Neural progenitor cell (in vitro differentiated cells): ENCODE measurements at regions not wholly inside any gene's neighbourhood (a gene's known extent, or its start where the extent isn't known, plus 50 kb on each side); places are given as distances from the start of the nearest gene placed in this dataset.

Source experiments
- DNase-seq: peaks from one replicate; pipeline ENCODE4 v3.0.0-alpha.2; 2016; ENCODE audit warnings: low spot score
- H2AFZ ChIP-seq: fragments of 200-600 bp; sonication (generic); replicated peaks from 2 replicates; pipeline ENCODE4 v1.6.1; 2016; ENCODE audit warnings: antibody characterized with exemption
- H3F3A ChIP-seq: fragments of 200-600 bp; sonication (generic); 2 replicates; pipeline ENCODE4 v1.6.1; 2016; ENCODE audit warnings: antibody characterized with exemption, low read depth
- H3K27ac ChIP-seq: fragments of 200-600 bp; sonication (generic); 2 replicates; pipeline ENCODE4 v1.5.1; 2016; ENCODE audit warnings: mild to moderate bottlenecking
- H3K27me3 ChIP-seq: fragments of 200-600 bp; sonication (generic); 2 replicates; pipeline ENCODE4 v1.6.1; 2016; ENCODE audit warnings: mild to moderate bottlenecking, moderate library complexity
- H3K36me3 ChIP-seq: fragments of 200-600 bp; sonication (generic); 2 replicates; pipeline ENCODE4 v1.5.1; 2016
- H3K4me1 ChIP-seq: fragments of 200-600 bp; sonication (generic); 2 replicates; pipeline ENCODE4 v1.6.1; 2016; ENCODE audit warnings: mixed run types
- H3K4me2 ChIP-seq: fragments of 200-600 bp; sonication (generic); 2 replicates; pipeline ENCODE4 v1.6.1; 2016
- H3K4me3 ChIP-seq: fragments of 200-600 bp; sonication (generic); 2 replicates; pipeline ENCODE4 v1.5.1; 2016
- H3K79me2 ChIP-seq: fragments of 200-600 bp; sonication (generic); 2 replicates; pipeline ENCODE4 v1.6.1; 2016; ENCODE audit warnings: low read depth
- H3K9ac ChIP-seq: fragments of 200-600 bp; sonication (generic); 2 replicates; pipeline ENCODE4 v1.6.1; 2016
- H3K9me3 ChIP-seq: fragments of 200-600 bp; sonication (generic); 2 replicates; pipeline ENCODE4 v1.5.1; 2016; ENCODE audit warnings: low read depth
- H4K20me1 ChIP-seq: fragments of 200-600 bp; sonication (generic); 2 replicates; pipeline ENCODE4 v1.6.1; 2016; ENCODE audit warnings: low read depth
- H3K27ac Mint-ChIP-seq: 3 replicates; pipeline ENCODE4 v1.8.0; 2021; ENCODE audit warnings: mixed read lengths
- H3K27me3 Mint-ChIP-seq: 2 replicates; pipeline ENCODE4 v1.8.0; 2022; ENCODE audit warnings: low read depth, mild to moderate bottlenecking, inconsistent platforms, moderate library complexity, mixed read lengths; ENCODE audit not compliant: insufficient read depth
- H3K36me3 Mint-ChIP-seq: 3 replicates; pipeline ENCODE4 v1.8.0; 2021; ENCODE audit warnings: mixed read lengths
- H3K4me1 Mint-ChIP-seq: 3 replicates; pipeline ENCODE4 v1.8.0; 2021; ENCODE audit warnings: mixed read lengths
- H3K4me3 Mint-ChIP-seq: 3 replicates; pipeline ENCODE4 v1.8.0; 2021; ENCODE audit warnings: mild to moderate bottlenecking, moderate library complexity, mixed read lengths
- H3K9me3 Mint-ChIP-seq: 3 replicates; pipeline ENCODE4 v1.8.0; 2020; ENCODE audit warnings: mixed read lengths
- EZH2 ChIP-seq: fragments of 200-600 bp; sonication (generic); IDR thresholded peaks from 2 replicates; pipeline ENCODE4 v1.6.1; 2017; ENCODE audit warnings: antibody characterized with exemption, mild to moderate bottlenecking, moderate library complexity
- EZH2phosphoT487 ChIP-seq: fragments of 200-600 bp; sonication (generic); IDR thresholded peaks from 2 replicates; pipeline ENCODE4 v1.6.1; 2017; ENCODE audit warnings: antibody characterized with exemption
- TF ChIP-seq, protein P1 (sequence below): fragments of 200-600 bp; sonication (generic); IDR thresholded peaks from 2 replicates; pipeline ENCODE4 v1.5.1; 2017; ENCODE audit warnings: antibody characterized with exemption, mild to moderate bottlenecking

DNA sequence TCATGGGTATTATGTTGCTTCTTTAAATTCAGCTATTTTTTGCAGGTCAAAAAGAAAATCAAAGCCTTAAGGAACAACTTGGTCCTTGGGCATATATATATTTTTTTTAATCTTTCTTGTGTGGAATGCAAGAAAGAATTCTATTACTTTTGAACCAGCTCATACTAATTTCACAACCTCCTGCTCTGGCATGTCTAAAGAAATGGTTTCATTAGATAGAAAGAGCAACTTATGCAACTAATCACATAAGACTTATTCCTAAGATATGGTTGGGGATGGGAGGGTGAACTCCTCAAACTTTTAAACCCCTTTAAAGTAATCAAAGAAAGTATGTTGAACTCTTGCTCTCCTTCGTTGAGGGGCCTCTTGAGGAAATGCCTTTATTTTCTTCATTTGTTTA lies 114.9 kb downstream of the GMNC start:
- no peak overlapping the region for H2AFZ ChIP-seq
- H3K4me2 ChIP-seq, result no peak overlapping the region
- Mint-ChIP-seq H3K9me3 (no peaks in the 10 kb centered on the region), H3K4me3 (no peak overlapping the region), H3K27me3 (no peaks in the 10 kb centered on the region), H3K27ac (no peak overlapping the region), H3K36me3 (no peaks in the 10 kb centered on the region), H3K4me1 (no peaks in the 10 kb centered on the region)
- no peak for DNase-seq
- H3K4me3 ChIP-seq, result no peak overlapping the region
- H3K4me1 ChIP-seq, result no peaks in the 10 kb centered on the region
- no peaks in the 10 kb centered on the region for H3K79me2 ChIP-seq
- TF ChIP-seq, protein P1, sequence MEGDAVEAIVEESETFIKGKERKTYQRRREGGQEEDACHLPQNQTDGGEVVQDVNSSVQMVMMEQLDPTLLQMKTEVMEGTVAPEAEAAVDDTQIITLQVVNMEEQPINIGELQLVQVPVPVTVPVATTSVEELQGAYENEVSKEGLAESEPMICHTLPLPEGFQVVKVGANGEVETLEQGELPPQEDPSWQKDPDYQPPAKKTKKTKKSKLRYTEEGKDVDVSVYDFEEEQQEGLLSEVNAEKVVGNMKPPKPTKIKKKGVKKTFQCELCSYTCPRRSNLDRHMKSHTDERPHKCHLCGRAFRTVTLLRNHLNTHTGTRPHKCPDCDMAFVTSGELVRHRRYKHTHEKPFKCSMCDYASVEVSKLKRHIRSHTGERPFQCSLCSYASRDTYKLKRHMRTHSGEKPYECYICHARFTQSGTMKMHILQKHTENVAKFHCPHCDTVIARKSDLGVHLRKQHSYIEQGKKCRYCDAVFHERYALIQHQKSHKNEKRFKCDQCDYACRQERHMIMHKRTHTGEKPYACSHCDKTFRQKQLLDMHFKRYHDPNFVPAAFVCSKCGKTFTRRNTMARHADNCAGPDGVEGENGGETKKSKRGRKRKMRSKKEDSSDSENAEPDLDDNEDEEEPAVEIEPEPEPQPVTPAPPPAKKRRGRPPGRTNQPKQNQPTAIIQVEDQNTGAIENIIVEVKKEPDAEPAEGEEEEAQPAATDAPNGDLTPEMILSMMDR, result no peak
- H3K36me3 ChIP-seq, result no peaks in the 10 kb centered on the region
- no peaks in the 10 kb centered on the region for H3K9me3 ChIP-seq
- H3F3A ChIP-seq, result no peaks in the 10 kb centered on the region
- H4K20me1 ChIP-seq, result no peaks in the 10 kb centered on the region
- H3K27ac ChIP-seq, result no peak overlapping the region
- no peaks in the 10 kb centered on the region for H3K27me3 ChIP-seq
- H3K9ac ChIP-seq, result no peak overlapping the region

DNA sequence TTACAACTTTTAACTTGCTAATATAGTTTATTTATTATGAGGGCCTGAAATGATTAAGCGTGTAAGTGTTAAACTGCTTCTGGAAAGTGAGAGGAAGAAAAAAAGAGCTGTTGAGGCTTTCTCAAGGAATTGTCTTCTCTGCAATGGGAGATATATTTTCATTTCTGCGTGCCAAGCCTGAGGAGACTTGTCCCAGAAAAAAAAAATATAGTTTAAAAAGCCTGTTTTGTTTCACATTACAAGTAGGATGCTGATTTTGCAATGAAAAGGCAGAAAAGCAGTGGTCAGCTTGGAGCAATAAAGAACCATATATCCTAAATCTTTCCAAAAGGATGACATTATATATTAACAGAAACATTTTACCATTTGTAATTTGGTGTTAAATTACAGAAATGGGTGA lies 115.5 kb downstream of the GMNC start:
- Histone ChIP-seq H2AFZ (no peak overlapping the region), H3F3A (no peaks in the 10 kb centered on the region), H3K9me3 (no peaks in the 10 kb centered on the region), H3K4me2 (no peak overlapping the region), H3K79me2 (no peaks in the 10 kb centered on the region), H3K9ac (no peak overlapping the region), H4K20me1 (no peaks in the 10 kb centered on the region), H3K4me1 (no peaks in the 10 kb centered on the region), H3K4me3 (no peak overlapping the region), H3K27me3 (no peaks in the 10 kb centered on the region), H3K27ac (no peak overlapping the region), H3K36me3 (no peaks in the 10 kb centered on the region)
- no peak for DNase-seq
- H3K36me3 Mint-ChIP-seq, result no peaks in the 10 kb centered on the region
- H3K27me3 Mint-ChIP-seq, result no peaks in the 10 kb centered on the region
- no peak overlapping the region for H3K4me3 Mint-ChIP-seq
- no peaks in the 10 kb centered on the region for H3K9me3 Mint-ChIP-seq
- TF ChIP-seq EZH2phosphoT487, result no peak
- TF ChIP-seq, protein P1, result no peak
- TF ChIP-seq EZH2, result no peak
- no peaks in the 10 kb centered on the region for H3K4me1 Mint-ChIP-seq
- no peak overlapping the region for H3K27ac Mint-ChIP-seq

DNA sequence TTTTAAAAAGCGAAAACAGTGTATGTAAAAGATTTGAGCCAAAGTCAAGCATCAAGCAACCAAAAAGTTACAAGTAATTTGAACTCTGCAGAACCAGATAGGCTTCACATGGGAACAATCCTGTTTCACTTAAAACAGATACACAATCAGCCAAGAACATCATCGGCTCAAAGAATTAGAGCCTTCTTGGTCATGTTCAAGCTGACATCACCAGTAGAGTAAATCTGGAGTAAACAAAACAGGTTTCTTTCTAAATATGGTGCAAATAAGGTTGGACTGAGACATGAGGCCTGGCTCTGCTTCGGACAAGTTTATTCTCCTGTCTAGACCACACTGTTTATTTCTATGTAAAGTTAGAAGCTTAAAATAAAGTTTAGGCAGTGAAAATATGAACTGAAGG lies 116.0 kb downstream of the GMNC start:
- Mint-ChIP-seq H3K27me3 (no peaks in the 10 kb centered on the region), H3K4me3 (no peak overlapping the region), H3K9me3 (no peaks in the 10 kb centered on the region), H3K4me1 (no peaks in the 10 kb centered on the region), H3K27ac (no peak overlapping the region), H3K36me3 (no peaks in the 10 kb centered on the region)
- no peak overlapping the region for H3K4me3 ChIP-seq
- H3K9ac ChIP-seq, result no peak overlapping the region
- H3K27ac ChIP-seq, result no peak overlapping the region
- no peaks in the 10 kb centered on the region for H4K20me1 ChIP-seq
- H3K27me3 ChIP-seq, result no peaks in the 10 kb centered on the region
- H3K79me2 ChIP-seq, result no peaks in the 10 kb centered on the region
- no peak overlapping the region for H2AFZ ChIP-seq
- TF ChIP-seq EZH2phosphoT487, result no peak
- TF ChIP-seq, protein P1, result no peak
- TF ChIP-seq EZH2, result no peak
- H3K36me3 ChIP-seq, result no peaks in the 10 kb centered on the region
- no peaks in the 10 kb centered on the region for H3F3A ChIP-seq
- no peak overlapping the region for H3K4me2 ChIP-seq
- H3K9me3 ChIP-seq, result no peaks in the 10 kb centered on the region
- H3K4me1 ChIP-seq, result no peaks in the 10 kb centered on the region
- DNase-seq, result no peak

DNA sequence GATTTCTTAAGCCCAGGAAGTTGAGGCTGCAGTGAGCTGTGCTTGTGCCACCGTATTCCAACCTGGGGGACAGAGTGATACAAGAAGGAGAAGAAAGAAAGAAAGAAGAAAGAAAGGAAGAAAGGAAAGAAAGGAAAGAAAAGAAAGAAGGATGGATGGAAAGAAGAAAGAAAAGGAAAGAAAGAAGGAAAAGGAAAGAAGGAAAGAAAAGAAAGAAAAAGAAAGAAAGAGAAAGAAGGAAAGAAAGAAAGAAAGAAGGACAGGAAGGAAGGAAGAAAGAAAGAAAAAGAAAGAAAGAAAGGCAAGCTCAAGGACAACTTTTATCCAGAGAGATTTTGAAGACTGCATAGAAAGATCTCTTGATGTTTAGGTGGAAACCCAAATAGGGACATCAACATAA lies 120.7 kb downstream of the GMNC start:
- Histone ChIP-seq H3K4me1 (no peaks in the 10 kb centered on the region), H3K36me3 (no peaks in the 10 kb centered on the region), H3K9ac (no peak overlapping the region), H3K4me3 (no peak overlapping the region), H2AFZ (no peak overlapping the region), H3K27me3 (no peaks in the 10 kb centered on the region), H3K27ac (no peak overlapping the region), H3K79me2 (no peaks in the 10 kb centered on the region), H3F3A (no peaks in the 10 kb centered on the region), H4K20me1 (no peaks in the 10 kb centered on the region), H3K9me3 (no peaks in the 10 kb centered on the region), H3K4me2 (no peak overlapping the region)
- TF ChIP-seq EZH2 (no peak), EZH2phosphoT487 (no peak)
- TF ChIP-seq, protein P1, result no peak
- H3K4me1 Mint-ChIP-seq, result no peaks in the 10 kb centered on the region
- H3K4me3 Mint-ChIP-seq, result no peak overlapping the region
- no peaks in the 10 kb centered on the region for H3K9me3 Mint-ChIP-seq
- H3K27ac Mint-ChIP-seq, result no peak overlapping the region
- no peaks in the 10 kb centered on the region for H3K27me3 Mint-ChIP-seq
- DNase-seq, result no peak
- no peaks in the 10 kb centered on the region for H3K36me3 Mint-ChIP-seq
